CD4-positive, alpha-beta T cell treated with Interleukin-4 for 4 hours (primary cell): ENCODE measurements at regions not wholly inside any gene's neighbourhood (a gene's known extent, or its start where the extent isn't known, plus 50 kb on each side); places are given as distances from the start of the nearest gene placed in this dataset.
"Not testable (repeated sequence)": the region's sequence is repeated elsewhere in the genome, so short reads cannot be mapped to it uniquely, and the experiment has no call there.

Experiments
- DNase-seq: peaks from one replicate; pipeline ENCODE4 v3.0.0-alpha.2; 2020

GRCh38 chr2:145752091-145752806 lies 1232.3 kb upstream of the ZEB2 start:
- no peak for DNase-seq

DNA sequence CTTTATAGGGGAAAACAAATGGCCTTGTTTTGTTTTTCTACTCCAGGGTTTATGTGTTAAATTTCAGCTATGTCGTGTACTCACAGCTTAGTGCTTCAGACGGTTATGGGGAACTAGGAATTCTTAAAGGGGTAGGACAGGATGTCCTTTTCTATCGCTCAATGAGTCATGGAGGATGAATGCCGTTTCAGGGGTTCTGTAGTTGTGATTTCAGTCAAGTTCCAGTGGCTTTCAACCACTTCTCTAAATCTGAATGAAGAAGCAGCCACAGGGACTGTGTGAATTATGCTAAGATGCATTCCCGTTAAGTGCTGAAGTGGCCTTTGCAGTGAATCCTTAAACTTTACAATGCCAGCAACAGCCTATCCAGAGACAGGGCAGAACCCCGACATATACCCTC lies 1231.7 kb upstream of the ZEB2 start:
- peak; percentile 16 for DNase-seq

GRCh38 chr2:145751155-145751554 lies 1231.2 kb upstream of the ZEB2 start:
- no peak for DNase-seq

DNA sequence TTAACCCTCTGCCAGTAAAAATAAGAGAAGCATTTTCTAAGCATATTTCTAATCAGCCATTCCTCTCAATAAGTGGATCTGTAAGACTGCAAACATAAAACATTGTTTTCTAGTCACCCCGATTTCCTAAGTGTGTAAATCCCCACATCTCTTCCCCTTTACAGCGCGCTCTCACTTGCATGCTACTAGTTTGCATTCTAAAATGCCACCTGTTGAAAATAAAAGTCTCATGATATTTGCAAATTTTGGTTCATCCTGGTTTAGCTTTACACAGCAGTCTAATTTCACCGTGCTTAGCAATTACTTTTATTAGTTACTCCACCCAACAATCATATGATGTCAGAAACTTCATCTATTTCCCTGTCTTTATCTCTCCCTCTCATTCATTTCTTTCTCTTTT lies 1230.7 kb upstream of the ZEB2 start:
- no peak for DNase-seq

DNA sequence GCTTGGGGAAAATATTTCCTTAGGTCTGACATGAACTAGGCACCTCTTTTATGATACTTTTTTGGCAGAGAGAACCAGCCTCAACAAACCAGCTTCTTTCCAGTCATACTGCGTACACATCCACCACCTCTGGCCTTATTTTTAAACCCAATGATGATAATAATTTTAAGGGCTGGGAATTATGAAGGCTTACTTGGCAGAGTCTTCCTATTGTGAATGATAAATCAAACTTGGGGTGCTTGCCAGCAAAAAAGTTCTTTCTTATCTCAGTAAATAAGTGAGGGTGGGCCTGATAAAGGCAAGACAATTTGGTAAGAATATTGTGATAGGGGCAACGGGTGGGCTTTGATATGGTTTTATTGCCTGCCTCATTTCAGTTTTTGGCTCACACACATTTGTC lies 1230.2 kb upstream of the ZEB2 start:
- no peak for DNase-seq

DNA sequence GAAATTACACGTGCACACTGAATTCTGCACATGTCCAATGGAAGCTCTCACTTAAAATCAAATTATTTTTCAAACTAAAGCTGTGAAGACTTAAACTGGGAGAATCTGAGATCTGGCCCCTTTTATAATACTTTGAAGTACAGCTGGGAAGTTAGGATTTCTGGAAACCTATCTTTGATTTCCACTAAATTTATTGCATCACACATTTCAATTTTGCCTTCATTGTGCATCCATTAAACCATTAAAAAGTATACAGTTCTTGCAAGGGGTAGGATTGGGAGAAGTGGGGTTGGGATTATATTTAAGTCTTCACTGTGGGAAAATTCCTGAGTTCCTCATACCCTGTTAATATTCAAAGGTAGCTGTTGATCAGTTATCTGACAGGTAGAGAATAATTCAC lies 1229.6 kb upstream of the ZEB2 start:
- DNase-seq = no peak

DNA sequence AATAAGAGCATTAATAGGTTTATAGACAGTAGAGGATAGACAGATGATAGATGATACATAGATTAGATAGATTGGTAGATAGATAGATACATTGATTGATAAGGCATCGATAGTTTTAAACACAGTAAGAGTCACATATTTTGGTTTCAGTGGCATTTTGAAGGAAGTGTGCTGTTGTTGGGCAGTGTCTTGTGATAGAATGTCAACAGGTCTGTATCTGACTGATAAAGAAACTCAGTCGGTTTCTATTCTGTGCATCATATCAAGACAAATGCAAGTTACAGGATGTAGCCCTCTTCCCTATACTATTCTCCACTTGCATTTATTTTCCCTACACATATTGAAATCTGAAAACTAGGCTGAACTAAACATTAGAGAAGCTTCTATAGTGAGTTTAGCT lies 1229.0 kb upstream of the ZEB2 start:
- DNase-seq = no peak

DNA sequence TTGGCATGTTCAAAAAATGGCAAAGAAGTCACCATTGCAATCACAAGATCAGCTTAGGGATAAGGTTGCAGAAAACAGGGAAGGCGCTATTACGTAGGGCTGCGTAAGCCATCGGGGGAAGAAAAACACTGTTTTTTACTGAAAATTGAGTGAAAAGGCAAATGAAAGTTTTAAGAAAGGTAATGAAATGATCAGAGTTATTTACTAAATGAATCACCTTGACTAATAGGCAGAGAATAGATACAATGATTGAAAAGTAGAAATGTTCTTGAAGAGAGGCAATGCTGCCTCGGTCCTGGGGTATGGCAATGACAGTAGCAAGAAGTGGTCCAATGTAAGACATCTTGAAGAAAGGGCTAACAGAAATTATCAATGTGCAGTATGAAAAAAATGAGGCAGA lies 1227.8 kb upstream of the ZEB2 start:
- no peak for DNase-seq

GRCh38 chr2:145745387-145745721 lies 1225.4 kb upstream of the ZEB2 start:
- DNase-seq = not testable (repeated sequence)

DNA sequence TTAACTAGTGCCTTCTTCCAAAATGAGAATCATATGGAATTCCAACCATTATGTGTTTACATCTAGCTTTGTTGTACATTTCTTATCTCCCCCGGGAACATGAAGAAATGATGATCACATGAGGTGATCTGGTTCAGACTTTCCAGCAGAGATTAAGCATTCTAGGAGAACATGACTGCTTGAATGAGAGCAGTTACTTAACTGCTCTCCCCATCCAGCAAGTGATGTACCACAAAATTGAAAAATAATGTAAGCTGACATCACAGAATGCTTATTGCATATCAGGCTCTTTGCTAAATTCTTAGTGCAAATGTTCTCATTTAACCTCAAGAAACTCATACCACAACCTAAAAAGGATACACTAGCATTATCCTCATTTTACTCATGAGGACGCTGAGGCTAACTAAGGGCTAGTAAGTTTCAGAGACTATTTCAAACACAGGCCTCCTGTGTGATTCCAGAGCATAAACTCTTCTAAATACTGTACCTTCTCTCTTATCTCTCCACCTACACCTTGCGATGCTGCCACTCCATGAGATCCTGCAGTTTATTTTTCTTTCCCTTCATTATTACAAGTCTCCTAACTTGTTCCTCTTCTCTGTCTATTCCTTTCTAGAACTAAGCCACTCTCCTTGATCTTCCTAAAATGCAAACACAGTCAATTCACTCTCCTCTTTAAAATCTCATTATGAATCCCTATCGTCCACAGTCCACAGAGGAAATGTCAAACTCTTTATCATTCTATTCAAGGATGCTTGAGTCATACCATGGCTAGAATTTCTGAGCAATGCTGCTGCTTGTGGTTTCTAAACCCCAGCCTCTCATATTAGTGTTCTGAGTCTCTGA lies 1224.8 kb upstream of the ZEB2 start:
- DNase-seq = no peak

DNA sequence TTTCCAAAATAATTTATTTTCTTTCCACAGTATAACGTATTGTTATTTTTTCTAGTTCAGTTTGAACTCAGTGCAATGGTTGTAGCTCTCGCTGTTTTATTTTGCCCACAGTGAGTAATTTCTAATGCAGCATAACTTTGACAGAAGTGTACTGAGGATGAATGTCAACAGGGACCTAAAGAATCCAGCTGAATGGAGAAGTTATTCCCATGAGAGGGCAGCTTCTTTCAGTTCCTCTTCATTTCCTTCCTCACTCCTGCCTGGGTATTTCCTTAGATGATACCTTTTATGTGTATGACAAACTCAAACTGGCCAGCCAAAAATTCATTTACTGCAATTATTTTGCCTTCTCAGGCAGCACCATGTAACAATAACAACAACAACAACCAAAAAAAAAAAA lies 1223.1 kb upstream of the ZEB2 start:
- no peak for DNase-seq

GRCh38 chr2:145741636-145742035 lies 1221.7 kb upstream of the ZEB2 start:
- DNase-seq = no peak

GRCh38 chr2:145741181-145741580 lies 1221.3 kb upstream of the ZEB2 start:
- no peak for DNase-seq

DNA sequence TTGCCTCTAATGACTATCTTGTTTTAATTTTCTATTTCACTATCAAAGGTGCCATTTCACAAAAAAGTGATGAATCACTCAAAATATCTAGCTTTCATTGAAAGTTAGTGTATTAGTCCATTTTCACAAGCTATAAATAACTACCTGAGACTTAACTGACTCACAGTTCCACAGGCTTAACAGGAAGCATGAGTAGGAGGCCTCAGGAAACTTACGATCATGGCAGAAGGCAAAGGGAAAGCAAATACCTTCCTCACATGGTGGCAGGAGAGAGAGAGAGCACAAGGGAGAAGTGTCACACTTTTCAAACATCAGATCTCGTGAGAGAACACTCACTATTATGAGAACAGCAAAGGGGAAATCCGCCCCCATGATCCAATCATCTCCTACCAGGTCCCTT lies 1220.4 kb upstream of the ZEB2 start:
- DNase-seq = no peak

- no peak for DNase-seq
Observed at GRCh38 chr2:145739681-145740080, 1219.8 kb upstream of the ZEB2 start.

DNA sequence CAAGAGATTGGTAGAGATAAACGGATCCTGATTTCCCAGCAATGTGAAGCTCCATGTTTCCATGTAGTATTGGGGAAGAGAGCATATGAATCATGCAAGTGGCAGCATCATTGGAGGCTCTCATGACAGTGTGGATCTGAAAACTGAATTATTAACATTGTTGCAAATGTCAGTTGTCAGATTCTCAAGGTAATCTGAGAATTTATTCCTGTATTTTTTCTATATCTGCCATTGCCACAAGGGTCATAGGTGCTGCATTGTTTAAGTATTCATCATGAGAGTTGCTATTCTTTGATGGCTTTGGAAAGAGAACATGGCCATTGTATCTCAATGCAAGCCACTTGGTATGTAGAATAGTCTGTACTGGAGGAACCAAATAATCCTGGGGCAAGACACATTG lies 1217.0 kb upstream of the ZEB2 start:
- DNase-seq = no peak

- no peak for DNase-seq
Observed at GRCh38 chr2:145731467-145731866, 1211.5 kb upstream of the ZEB2 start.

DNA sequence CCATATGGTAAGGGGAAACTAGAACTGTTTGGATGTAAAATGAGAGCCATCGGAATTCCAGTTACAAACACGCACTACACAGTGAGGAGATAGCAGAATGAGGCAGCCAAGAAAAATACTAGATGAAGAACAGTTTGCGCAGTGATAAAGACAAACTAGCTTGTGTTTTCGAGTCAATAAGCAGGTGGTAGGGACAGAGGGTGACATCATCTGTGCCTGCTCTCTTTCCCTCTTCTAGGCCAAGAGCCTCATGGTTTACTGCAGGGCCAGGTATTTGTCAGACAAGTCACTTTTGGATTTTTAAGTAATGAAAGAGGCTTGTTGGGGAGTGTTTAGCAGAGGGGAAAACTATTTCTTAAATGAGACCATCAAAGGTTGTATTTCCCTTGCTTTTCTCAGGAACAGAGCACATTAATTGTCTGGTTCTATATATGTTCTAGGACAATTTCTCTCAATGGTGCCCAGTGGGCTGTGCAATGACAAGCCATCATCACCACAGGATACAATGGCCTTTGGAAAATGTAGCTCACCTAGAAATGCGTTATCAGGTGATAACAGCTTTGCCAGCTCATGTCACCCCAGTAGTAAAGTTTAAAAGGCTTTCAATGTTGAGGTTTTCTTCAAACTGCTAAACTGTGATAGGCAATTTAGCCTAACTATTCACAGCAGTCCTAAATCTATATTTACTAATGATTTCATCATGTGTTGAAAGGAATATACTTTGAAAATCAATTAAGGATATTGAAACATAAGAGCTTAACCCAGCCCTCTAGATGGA lies 1210.3 kb upstream of the ZEB2 start:
- DNase-seq = no peak

DNA sequence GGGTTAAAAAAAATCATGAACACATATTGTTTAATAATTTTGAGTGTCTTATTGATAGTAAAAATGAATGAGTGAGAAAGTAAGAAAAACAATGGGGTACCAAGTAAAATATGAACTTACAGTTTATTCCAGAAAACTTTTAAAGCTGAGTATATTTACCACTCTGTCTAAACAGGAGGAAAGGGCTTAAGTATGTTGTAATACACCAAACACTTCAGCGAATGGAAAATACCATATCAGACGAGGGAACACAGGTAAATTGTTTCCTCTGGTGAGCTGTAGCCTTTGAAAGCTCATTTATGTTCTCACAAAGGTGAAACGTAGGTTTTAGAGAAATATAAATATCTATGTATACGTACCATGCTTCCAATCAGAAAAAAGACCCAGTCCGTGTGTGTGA lies 1209.6 kb upstream of the ZEB2 start:
- no peak for DNase-seq

GRCh38 chr2:145728511-145728910 lies 1208.6 kb upstream of the ZEB2 start:
- no peak for DNase-seq

- DNase-seq = no peak
Observed at GRCh38 chr2:145725876-145726275, 1206.0 kb upstream of the ZEB2 start.

DNA sequence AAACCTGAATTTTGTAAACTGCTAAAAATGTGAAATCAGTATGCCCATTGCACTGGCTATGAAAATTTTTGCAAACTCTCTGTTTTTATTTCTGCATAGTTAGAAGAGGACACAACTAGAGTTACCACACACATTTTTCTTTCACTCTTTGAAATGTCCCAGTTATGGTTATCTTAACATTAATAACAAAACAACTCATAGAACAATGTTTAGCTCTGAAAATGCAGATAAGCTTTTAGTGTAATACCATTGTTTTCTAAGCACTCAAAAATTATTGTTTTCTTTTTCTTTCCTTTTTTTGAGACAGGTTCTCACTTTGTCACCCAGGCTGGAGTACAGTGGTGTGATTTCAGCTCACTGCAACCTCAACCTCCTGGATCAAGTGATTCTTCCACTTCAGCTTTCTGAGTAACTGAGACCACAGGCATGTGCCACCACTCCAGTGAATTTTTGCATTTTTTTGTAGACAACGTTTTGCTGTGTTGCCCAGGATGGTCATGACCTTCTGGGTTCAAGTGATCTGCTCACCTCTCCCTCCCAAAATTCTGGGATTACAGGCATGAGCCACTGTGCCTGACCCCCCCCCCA lies 1204.5 kb upstream of the ZEB2 start:
- no peak for DNase-seq

GRCh38 chr2:145723872-145724271 lies 1204.0 kb upstream of the ZEB2 start:
- DNase-seq = no peak

DNA sequence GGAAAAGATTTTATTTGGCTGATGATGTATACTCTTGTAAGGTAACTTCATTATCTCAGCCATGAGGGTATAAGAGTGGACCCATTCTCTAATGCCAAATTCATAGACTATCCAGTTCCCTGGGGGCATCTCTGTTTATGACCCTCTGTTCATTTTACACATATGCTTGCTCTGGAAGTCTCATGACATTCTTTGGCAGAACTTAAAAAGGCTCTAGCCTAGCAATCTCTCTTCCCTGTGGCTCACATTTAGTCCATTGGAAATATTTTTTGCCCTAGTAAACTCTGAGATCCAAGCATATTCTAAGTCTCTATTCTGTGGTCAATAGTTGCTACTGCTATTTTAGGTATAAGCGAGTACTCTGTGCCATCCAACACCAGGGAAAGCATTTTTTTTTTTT lies 1201.8 kb upstream of the ZEB2 start:
- no peak for DNase-seq
